Ovary (tissue), 7 donors: ENCODE measurements at regions not wholly inside any gene's neighbourhood (a gene's known extent, or its start where the extent isn't known, plus 50 kb on each side); places are given as distances from the start of the nearest gene placed in this dataset.

Experiments used
- DNase-seq, 5 donors: peaks; one replicate each; pipeline ENCODE4 v3.0.0-alpha.2; 2019 to 2020
- H3K27ac ChIP-seq, 2 donors: fragments of 200-600 bp; one replicate each; pipeline versions ENCODE4 v1.5.1 to v1.8.0; 2019 to 2022
- H3K27me3 ChIP-seq: fragments of 200-600 bp; one replicate; pipeline ENCODE4 v1.8.0; 2022
- H3K36me3 ChIP-seq: fragments of 200-600 bp; sonication (generic); one replicate; pipeline ENCODE4 v1.5.1; 2019
- H3K4me1 ChIP-seq: one replicate; pipeline ENCODE4 v1.8.1; 2013; ENCODE audit warnings: mild to moderate bottlenecking, moderate library complexity; ENCODE audit not compliant: insufficient read depth
- H3K4me3 ChIP-seq: fragments of 200-600 bp; sonication (generic); one replicate; pipeline ENCODE4 v1.5.1; 2017
- H3K9me3 ChIP-seq, 2 donors: fragments of 200-600 bp in 1 of 2; sonication (generic) in 1 of 2; one replicate each; pipeline versions ENCODE4 v1.5.1 to v1.8.1; 2013 to 2019; ENCODE audit warnings: mild to moderate bottlenecking in 1 of 2, moderate library complexity in 1 of 2
- EP300 ChIP-seq: sonication (generic); formaldehyde crosslinking; IDR thresholded peaks from one replicate; pipeline ENCODE4 v1.6.1; 2017; ENCODE audit warnings: antibody characterized with exemption
- POLR2A ChIP-seq: fragments of 450-650 bp; IDR thresholded peaks from one replicate; pipeline ENCODE4 v1.6.1; 2017; ENCODE audit warnings: antibody characterized with exemption, mild to moderate bottlenecking, moderate library complexity
- WGBS, 3 donors: extraction: QIAGEN DNeasy Blood & Tissue Kit in 1 of 3; methylation state at CpG; one replicate each; pipeline versions ENCODE4 v1.1.5 to v1.1.7; 2013 to 2017; 5-methylcytosine and 5-hydroxymethylcytosine counted together
- intact Hi-C, 4 donors: fragments of 100-400 bp; cut with DNase I; formaldehyde crosslinking; loops; one replicate each; pipeline versions ENCODE4 v1.11.0 to v1.15.1; 2022 to 2023
- TF ChIP-seq, protein P1 (sequence below), 3 donors: fragments of 450-650 bp in 2 of 3; fragments of 200-600 bp in 1 of 3; IDR thresholded peaks; one replicate each; pipeline versions ENCODE4 v1.5.1 to v1.8.0; 2016 to 2022; ENCODE audit warnings: antibody characterized with exemption in 3 of 3, mild to moderate bottlenecking in 1 of 3
- donor health status: DM: no; HTN: no; CAD: no; lungs with moderate emphysema.
- donor health status: DM: no; HTN: no; CAD: no.
- donor health status: Bipolar disorder and iron deficiency.
- donor health status: DM: no; HTN: no; CAD: no.
- donor health status: DM: yes; HTN: yes; CAD: no.

DNA sequence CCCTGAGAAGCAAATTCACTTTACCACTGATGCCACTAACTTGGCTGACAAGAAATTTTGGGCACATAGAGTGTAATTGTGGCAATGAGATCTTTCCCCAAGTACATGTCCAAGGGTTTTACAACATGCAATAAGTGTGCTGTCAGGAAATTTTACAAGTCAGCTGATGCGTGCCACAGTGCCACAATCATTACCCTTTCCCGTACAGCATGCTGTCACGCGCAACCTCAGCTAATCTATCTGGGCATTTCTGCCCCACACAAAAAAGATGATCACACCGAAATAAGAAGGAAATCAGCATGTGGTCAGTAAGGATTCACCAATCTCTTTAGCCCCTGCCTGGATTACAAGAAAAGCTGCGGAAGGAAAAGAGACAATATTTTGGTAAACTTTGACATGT, 163.6 kb upstream of the PREP start:
- intact Hi-C loops, result no loop called here
- H3K9me3 ChIP-seq, result no peaks in the 10 kb centered on the region
- TF ChIP-seq EP300 (no peak), POLR2A (no peak)
- TF ChIP-seq, protein P1, sequence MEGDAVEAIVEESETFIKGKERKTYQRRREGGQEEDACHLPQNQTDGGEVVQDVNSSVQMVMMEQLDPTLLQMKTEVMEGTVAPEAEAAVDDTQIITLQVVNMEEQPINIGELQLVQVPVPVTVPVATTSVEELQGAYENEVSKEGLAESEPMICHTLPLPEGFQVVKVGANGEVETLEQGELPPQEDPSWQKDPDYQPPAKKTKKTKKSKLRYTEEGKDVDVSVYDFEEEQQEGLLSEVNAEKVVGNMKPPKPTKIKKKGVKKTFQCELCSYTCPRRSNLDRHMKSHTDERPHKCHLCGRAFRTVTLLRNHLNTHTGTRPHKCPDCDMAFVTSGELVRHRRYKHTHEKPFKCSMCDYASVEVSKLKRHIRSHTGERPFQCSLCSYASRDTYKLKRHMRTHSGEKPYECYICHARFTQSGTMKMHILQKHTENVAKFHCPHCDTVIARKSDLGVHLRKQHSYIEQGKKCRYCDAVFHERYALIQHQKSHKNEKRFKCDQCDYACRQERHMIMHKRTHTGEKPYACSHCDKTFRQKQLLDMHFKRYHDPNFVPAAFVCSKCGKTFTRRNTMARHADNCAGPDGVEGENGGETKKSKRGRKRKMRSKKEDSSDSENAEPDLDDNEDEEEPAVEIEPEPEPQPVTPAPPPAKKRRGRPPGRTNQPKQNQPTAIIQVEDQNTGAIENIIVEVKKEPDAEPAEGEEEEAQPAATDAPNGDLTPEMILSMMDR (IDR thresholded peaks at IDR 0.05), result no peak
- DNase-seq, result no peak
- H3K27me3 ChIP-seq, result no peaks in the 10 kb centered on the region
- no peaks in the 10 kb centered on the region for H3K36me3 ChIP-seq
- no peak overlapping the region for H3K4me3 ChIP-seq
- H3K27ac ChIP-seq, result no peak overlapping the region
- peaks cover 1% of the 10 kb centered on the region for H3K4me1 ChIP-seq
- WGBS, 3 donors, result 58 to 78% (median 61%) methylated on average over 6 of the region's 6 CpGs

DNA sequence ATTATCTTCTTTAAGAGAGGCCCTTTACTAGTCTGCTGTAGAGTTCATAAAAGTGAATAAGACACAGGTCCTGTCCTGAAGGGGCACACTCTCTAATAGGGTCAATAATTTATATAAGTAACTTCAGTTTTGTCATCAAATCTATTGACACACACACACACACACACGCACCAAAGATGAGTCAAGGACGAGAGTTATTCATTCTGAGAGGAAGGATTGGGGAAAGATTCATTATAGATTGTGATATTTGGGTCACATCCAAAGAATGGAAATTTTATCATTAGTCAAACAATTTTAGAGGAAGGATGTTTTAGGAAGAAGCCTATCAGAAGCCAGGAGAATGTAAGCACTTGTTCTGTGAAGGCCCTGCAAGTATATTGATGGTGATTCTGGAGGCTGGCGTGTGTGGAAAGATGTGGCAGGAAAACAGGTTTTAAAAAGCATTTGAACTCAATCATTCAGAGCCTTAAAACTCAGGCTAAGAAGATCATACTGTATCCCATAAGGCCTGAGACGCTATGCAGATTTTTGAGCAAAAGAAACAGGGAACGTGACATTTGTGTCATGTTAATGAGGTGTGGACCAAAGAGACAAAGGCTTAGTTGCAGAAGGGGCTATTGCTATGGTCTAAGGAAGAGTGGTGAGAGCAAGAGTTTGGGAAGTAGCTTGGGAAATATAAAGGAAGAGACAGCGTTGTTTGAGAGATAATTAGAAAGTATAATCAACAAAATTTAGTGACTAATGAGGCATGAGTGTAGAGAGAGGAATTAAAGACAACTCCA, 161.4 kb upstream of the PREP start:
- Histone ChIP-seq H3K27me3 (no peaks in the 10 kb centered on the region), H3K36me3 (no peaks in the 10 kb centered on the region), H3K4me1 (peaks cover 1% of the 10 kb centered on the region), H3K27ac (no peak overlapping the region), H3K9me3 (no peaks in the 10 kb centered on the region), H3K4me3 (no peak overlapping the region)
- no peak for DNase-seq
- intact Hi-C loops, result no loop called here
- TF ChIP-seq POLR2A (no peak), EP300 (no peak)
- 93 to 95% (median 95%) methylated on average over 6 of the region's 6 CpGs for WGBS, 3 donors

DNA sequence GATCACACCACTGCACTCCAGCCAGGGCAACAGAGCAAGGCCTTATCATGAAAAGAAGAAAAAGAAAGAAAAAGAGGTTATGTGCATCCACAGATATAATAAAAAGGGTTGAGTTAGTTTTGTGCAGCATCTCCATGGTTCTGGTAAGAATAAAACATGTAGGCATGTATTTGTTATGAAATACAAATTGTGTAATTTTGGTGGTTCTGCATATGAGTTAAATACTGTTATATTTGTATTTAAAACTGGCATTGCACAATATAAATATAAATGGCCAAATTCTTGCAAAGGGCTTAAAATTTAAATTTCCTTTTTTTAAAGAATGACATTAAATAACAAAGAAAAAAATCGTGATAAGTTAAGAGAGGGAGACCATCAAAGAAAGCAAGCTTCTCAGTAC, 159.1 kb upstream of the PREP start:
- no peak overlapping the region for H3K27ac ChIP-seq
- TF ChIP-seq, protein P1 (IDR thresholded peaks at IDR 0.05), result no peak
- TF ChIP-seq POLR2A (no peak), EP300 (no peak)
- intact Hi-C loops, result no loop called here
- H3K27me3 ChIP-seq, result no peaks in the 10 kb centered on the region
- WGBS, 3 donors, result 63 to 88% (median 76%) methylated on average over 1 of the region's 1 CpG
- H3K4me1 ChIP-seq, result no peaks in the 10 kb centered on the region
- H3K36me3 ChIP-seq, result no peaks in the 10 kb centered on the region
- no peaks in the 10 kb centered on the region for H3K9me3 ChIP-seq
- no peak overlapping the region for H3K4me3 ChIP-seq
- DNase-seq, result no peak

DNA sequence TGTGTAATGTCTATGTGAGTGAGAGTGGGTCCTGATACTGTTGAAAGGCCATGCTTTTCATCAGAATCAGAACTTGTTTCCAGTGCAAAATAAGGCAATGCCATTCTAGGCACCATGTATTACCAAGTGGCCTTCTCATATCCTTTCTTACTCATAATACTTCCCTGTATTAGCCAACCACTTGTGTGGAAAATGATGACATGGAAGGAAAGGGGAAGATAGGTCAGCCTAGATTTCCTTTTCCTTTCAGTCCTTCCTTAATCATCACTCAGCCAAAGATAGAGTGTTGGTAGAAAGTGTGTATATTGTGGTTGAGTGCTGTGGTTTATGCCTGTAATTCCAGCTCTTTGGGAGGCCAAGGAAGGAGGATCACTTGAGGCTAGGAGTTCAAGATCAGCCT, 158.6 kb upstream of the PREP start:
- no peaks in the 10 kb centered on the region for H3K4me1 ChIP-seq
- no peaks in the 10 kb centered on the region for H3K36me3 ChIP-seq
- DNase-seq, result no peak
- intact Hi-C loops, result no loop called here
- TF ChIP-seq, protein P1 (IDR thresholded peaks at IDR 0.05), result no peak
- TF ChIP-seq POLR2A (no peak), EP300 (no peak)
- H3K27me3 ChIP-seq, result no peaks in the 10 kb centered on the region
- no peak overlapping the region for H3K4me3 ChIP-seq
- no peaks in the 10 kb centered on the region for H3K9me3 ChIP-seq
- no peak overlapping the region for H3K27ac ChIP-seq

DNA sequence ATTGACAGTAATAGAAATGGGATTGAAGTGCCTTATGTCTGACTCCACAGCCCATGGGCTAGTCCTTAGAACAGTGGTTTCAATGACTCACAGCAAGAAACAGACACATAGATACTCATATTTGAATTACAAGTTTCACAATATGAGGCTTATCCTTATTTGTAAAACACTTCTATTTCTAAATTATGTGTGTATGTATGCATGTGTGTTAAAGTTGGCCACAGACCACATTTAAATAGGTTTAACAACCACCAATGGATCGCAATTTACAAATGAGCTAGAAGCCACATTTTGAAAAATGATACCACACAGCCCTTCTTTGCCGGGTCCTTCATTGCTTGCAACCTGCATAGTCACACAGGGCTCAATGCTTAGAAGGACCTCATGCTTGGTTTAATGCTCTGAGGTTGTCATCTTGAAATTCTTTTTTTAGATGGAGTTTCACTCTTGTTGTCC, 157.8 kb upstream of the PREP start:
- no peak for TF ChIP-seq POLR2A
- no peak for TF ChIP-seq EP300
- TF ChIP-seq, protein P1 (IDR thresholded peaks at IDR 0.05), result no peak
- no peaks in the 10 kb centered on the region for H3K36me3 ChIP-seq
- no peaks in the 10 kb centered on the region for H3K4me1 ChIP-seq
- WGBS, 3 donors, result 92 to 98% (median 95%) methylated on average over 2 of the region's 2 CpGs
- no peak overlapping the region for H3K27ac ChIP-seq
- H3K27me3 ChIP-seq, result no peaks in the 10 kb centered on the region
- H3K9me3 ChIP-seq, result no peaks in the 10 kb centered on the region
- no peak overlapping the region for H3K4me3 ChIP-seq
- no peak for DNase-seq
- intact Hi-C loops, result no loop called here
